HEK293T (cell line): ENCODE measurements at regions not wholly inside any gene's neighbourhood (a gene's known extent, or its start where the extent isn't known, plus 50 kb on each side); places are given as distances from the start of the nearest gene placed in this dataset.

ENCODE experiments used
- CTCF ChIA-PET: fragments of 350-600 bp; formaldehyde crosslinking; extraction: SDS; loops from one replicate; lab custom pipeline; 2021; ENCODE audit warnings: antibody characterized with exemption, inconsistent platforms; lab: Yijun Ruan, JAX
- POLR2A ChIA-PET: fragments of 350-600 bp; formaldehyde crosslinking; extraction: SDS; loops from one replicate; lab custom pipeline; 2020; ENCODE audit warnings: antibody characterized with exemption, inconsistent platforms; lab: Yijun Ruan, JAX
- DNase-seq: peaks from one replicate; pipeline ENCODE4 v3.0.0; 2012; ENCODE audit warnings: mixed read lengths; ENCODE audit errors: extremely low spot score
- ARNT ChIP-seq: fragments of 450-650 bp; IDR thresholded peaks from 2 replicates; pipeline ENCODE4 v1.6.1; 2017; ENCODE audit warnings: mild to moderate bottlenecking
- BHLHE40 ChIP-seq: fragments of 450-650 bp; IDR thresholded peaks from 2 replicates; pipeline ENCODE4 v1.6.1; 2016; ENCODE audit warnings: mild to moderate bottlenecking, moderate library complexity, borderline replicate concordance
- CTBP1 ChIP-seq: fragments of 450-650 bp; IDR thresholded peaks from 2 replicates; pipeline ENCODE4 v1.6.1; 2016; ENCODE audit warnings: borderline replicate concordance
- ELF4 ChIP-seq: fragments of 450-650 bp; IDR thresholded peaks from 2 replicates; pipeline ENCODE4 v1.6.1; 2017; ENCODE audit warnings: antibody characterized with exemption
- FOXA1 ChIP-seq: fragments of 450-650 bp; IDR thresholded peaks from 2 replicates; pipeline ENCODE4 v1.6.1; 2016; ENCODE audit warnings: mild to moderate bottlenecking
- FOXK2 ChIP-seq: fragments of 450-650 bp; IDR thresholded peaks from 2 replicates; pipeline ENCODE4 v1.6.1; 2016; ENCODE audit warnings: mild to moderate bottlenecking
- FOXM1 ChIP-seq: fragments of 450-650 bp; IDR thresholded peaks from 2 replicates; pipeline ENCODE4 v1.6.1; 2017; ENCODE audit warnings: mild to moderate bottlenecking, borderline replicate concordance
- HDGF ChIP-seq: fragments of 450-650 bp; IDR thresholded peaks from 2 replicates; pipeline ENCODE4 v1.6.1; 2017; ENCODE audit warnings: antibody characterized with exemption, borderline replicate concordance
- L3MBTL2 ChIP-seq: fragments of 450-650 bp; conservative IDR thresholded peaks from 2 replicates; pipeline ENCODE4 v1.6.1; 2016; ENCODE audit warnings: mild to moderate bottlenecking
- LEF1 ChIP-seq: fragments of 450-650 bp; IDR thresholded peaks from 2 replicates; pipeline ENCODE4 v1.6.1; 2017; ENCODE audit warnings: mild to moderate bottlenecking, borderline replicate concordance
- NFRKB ChIP-seq: fragments of 450-650 bp; IDR thresholded peaks from 2 replicates; pipeline ENCODE4 v1.6.1; 2016; ENCODE audit warnings: mild to moderate bottlenecking, moderate library complexity
- SP1 ChIP-seq: fragments of 450-650 bp; IDR thresholded peaks from 2 replicates; pipeline ENCODE4 v1.6.1; 2017
- SUZ12 ChIP-seq: fragments of 450-650 bp; IDR thresholded peaks from 2 replicates; pipeline ENCODE4 v1.6.1; 2016; ENCODE audit warnings: mild to moderate bottlenecking
- TARDBP ChIP-seq: fragments of 450-650 bp; IDR thresholded peaks from 2 replicates; pipeline ENCODE4 v1.6.1; 2016
- ZNF384 ChIP-seq: fragments of 450-650 bp; IDR thresholded peaks from 2 replicates; pipeline ENCODE4 v1.6.1; 2016
- TF ChIP-seq, protein P1 (sequence below): fragments of 450-650 bp; IDR thresholded peaks from 2 replicates; pipeline ENCODE4 v1.6.1; 2016

DNA sequence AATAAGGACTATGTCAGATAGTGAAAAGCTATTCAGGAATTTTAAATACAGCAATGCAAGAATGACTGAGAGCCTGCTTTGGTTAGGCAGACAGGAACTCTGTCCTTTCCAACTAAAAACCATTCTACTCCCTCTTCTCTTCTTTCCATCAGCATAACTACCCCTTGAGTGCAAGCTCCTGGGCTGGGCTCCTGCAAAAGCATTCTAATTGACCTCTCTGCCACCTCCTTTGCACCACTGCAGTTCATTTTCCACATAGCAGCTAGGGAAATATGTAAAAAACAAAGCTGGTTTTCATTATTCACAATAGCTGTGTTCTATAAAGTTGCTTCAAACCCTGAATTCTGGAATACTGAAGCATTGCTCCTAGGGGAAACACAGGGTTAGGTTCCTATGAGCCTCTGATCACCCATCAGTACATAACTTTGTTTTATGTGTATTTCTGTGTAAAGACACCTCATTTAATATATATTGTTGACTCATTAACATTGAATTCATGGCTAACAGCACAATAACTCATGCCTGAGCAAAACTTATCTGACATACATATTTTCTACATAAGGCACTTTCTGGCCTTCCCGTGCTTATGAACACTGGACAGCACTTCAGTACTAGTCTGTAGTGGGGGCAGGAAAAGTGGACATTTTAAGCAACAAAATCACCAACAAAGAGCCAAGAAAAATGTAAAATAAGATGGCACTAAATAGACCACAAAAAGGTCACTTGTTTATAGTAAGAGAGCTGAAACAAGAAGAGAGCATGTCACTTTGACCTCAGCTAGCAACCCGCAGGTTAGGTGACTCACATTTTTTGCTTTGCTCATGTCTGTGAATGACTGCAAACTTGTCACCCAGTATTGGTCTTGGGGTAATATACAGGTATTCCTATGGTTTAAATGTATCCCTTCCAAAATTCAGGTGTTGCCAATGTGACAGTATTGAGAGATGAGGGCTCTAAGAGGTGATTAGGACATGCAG is 57.9 kb upstream of the IRF2BP2 start:
- no peak for TF ChIP-seq LEF1
- no peak for TF ChIP-seq CTBP1
- TF ChIP-seq FOXM1, result no peak
- TF ChIP-seq HDGF, result no peak
- no peak for TF ChIP-seq L3MBTL2
- TF ChIP-seq FOXK2, result no peak
- TF ChIP-seq TARDBP, result no peak
- no peak for TF ChIP-seq SP1
- no peak for TF ChIP-seq BHLHE40
- TF ChIP-seq ELF4, result no peak
- no peak for TF ChIP-seq SUZ12
- TF ChIP-seq FOXA1, result no peak
- TF ChIP-seq NFRKB, result no peak
- TF ChIP-seq ARNT, result no peak
- TF ChIP-seq ZNF384, result no peak
- TF ChIP-seq, protein P1, sequence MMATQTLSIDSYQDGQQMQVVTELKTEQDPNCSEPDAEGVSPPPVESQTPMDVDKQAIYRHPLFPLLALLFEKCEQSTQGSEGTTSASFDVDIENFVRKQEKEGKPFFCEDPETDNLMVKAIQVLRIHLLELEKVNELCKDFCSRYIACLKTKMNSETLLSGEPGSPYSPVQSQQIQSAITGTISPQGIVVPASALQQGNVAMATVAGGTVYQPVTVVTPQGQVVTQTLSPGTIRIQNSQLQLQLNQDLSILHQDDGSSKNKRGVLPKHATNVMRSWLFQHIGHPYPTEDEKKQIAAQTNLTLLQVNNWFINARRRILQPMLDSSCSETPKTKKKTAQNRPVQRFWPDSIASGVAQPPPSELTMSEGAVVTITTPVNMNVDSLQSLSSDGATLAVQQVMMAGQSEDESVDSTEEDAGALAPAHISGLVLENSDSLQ, result no peak
- ChIA-PET POLR2A (no interaction called here), CTCF (no interaction called here)
- DNase-seq, result no peak

DNA sequence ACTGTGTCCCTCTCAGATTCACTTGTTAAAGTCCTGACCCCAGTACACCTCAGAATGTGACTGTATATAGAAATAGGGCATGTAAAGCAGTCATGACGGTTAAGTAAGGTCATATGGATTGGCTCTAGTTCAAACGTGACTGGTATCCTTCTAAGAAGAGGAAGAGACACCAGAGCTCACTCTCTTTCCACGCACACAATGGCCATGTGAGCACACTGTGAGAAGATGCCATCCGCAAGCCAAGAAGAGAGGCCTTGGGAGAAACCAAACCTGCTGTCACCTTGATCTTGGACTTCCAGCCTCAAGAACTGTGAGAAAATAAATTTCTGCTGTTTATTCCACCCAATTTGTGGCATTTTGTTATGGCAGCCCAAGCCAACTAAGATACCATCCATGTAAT is 56.8 kb upstream of the IRF2BP2 start:
- DNase-seq, result no peak
- ChIA-PET CTCF (interaction anchor here (0.6 kb wide), 1 partner anchor 821 kb away, joined by 10 read pairs; no protein-coding TSS in a partner anchor), POLR2A (interaction anchor here (1.2 kb wide), 1 partner anchor 54 kb away, joined by 3 read pairs; no protein-coding TSS in a partner anchor)
- TF ChIP-seq ELF4, result no peak
- TF ChIP-seq FOXM1, result no peak
- no peak for TF ChIP-seq LEF1
- TF ChIP-seq L3MBTL2, result no peak
- no peak for TF ChIP-seq NFRKB
- no peak for TF ChIP-seq HDGF
- no peak for TF ChIP-seq ZNF384
- TF ChIP-seq SUZ12, result no peak
- TF ChIP-seq BHLHE40, result no peak
- TF ChIP-seq CTBP1, result no peak
- no peak for TF ChIP-seq SP1
- no peak for TF ChIP-seq FOXK2

DNA sequence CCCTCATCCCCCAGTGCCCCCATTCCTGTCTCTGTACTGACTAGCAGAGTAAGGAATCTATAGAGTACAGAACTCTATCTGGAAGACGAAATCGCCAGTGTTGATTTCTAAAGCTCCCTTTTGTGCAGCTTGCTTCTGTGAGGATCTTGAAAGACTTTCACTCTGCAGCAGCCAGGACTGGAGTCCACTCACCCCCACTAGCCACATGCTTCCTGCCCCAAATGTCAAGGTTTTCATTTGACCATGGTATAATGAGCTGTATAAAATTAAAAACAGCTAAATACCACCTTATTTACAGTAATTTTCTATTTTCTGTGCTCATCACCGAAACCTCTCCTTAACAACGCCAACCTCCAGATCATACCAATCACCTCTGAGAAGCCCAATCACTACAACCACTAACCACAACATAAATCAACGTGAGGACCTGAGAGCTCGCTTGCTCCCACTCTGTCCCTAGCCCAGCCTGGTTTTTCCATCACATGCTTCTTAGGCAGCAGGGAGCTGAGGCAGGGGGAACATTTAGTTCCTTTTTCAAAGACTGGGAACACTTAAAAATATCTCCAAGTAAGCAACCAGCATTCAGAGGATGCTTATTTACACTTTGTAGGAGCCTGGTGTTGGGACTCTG is 56.1 kb upstream of the IRF2BP2 start:
- no peak for TF ChIP-seq NFRKB
- TF ChIP-seq FOXK2, result no peak
- TF ChIP-seq SUZ12, result no peak
- no peak for TF ChIP-seq ARNT
- TF ChIP-seq CTBP1, result no peak
- TF ChIP-seq ELF4, result no peak
- TF ChIP-seq FOXA1, result no peak
- TF ChIP-seq, protein P1, result no peak
- no peak for TF ChIP-seq L3MBTL2
- no peak for TF ChIP-seq ZNF384
- TF ChIP-seq LEF1, result no peak
- TF ChIP-seq SP1, result no peak
- TF ChIP-seq TARDBP, result no peak
- TF ChIP-seq BHLHE40, result no peak
- TF ChIP-seq HDGF, result no peak
- TF ChIP-seq FOXM1, result no peak
- ChIA-PET POLR2A (interaction anchor here (1.2 kb wide), 1 partner anchor 53 kb away, joined by 3 read pairs; no protein-coding TSS in a partner anchor), CTCF (interaction anchor here (0.6 kb wide), 1 partner anchor 31 kb away, joined by 3 read pairs; no protein-coding TSS in a partner anchor)
- DNase-seq, result no peak

DNA sequence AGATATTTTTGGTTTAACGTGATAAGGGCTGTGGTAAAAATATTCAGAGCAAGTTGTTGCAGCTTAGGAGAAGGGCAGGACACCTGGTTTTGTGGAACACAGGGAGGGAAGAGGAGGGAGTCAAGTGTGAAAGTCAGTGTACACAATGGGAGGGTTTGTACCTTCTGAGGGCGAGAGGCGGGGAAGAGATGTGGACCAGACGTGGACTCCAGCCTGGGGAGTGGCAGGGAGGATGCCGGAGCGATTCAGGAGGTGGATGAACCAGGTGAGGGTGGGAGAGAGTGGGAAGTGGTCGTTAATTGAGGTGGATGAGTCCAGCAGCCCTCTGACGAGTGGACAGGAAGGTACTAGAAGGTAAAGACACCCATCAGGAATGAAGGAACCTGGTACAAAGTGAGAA is 52.2 kb upstream of the IRF2BP2 start:
- ChIA-PET CTCF (no interaction called here), POLR2A (interaction anchor here (2.0 kb wide), 1 partner anchor 50 kb away, joined by 5 read pairs; no protein-coding TSS in a partner anchor)
- TF ChIP-seq FOXK2 (no peak), FOXA1 (no peak), ELF4 (no peak), BHLHE40 (no peak), TARDBP (no peak), SUZ12 (no peak), L3MBTL2 (no peak), CTBP1 (no peak), ZNF384 (no peak), SP1 (no peak), LEF1 (no peak), FOXM1 (no peak), ARNT (no peak), HDGF (no peak), NFRKB (no peak)
- TF ChIP-seq, protein P1, result no peak
- no peak for DNase-seq

DNA sequence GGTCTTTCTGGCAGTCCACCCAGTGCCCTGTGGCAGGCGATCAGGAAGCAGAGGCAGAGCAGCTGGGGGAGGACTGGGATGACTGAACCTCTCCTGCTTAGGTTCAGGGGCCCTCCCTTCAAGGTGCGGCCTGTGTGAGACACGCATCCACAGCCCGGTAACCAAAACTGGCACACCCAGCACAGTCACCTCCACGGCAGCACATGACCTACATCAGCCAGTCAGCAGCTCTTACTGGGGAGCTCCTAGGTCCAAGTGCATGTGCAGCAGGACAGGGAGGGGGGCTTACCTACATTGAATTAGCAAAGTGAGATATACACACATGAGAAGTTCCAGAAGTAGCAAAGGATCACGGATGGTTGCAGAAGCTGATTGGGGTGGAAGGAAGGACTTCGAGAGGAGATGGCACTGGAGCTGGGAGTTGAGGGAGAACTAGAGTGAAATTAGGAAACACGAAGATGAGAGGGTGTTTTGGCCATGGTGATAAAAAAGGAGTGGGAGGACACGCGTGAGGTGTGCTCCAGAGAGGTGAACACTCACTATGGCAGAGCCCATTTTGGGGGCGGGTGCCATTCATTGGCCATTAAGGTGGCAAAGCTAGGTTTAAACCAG is 51.4 kb upstream of the IRF2BP2 start:
- no peak for DNase-seq
- TF ChIP-seq CTBP1, result no peak
- TF ChIP-seq, protein P1, result no peak
- no peak for TF ChIP-seq TARDBP
- no peak for TF ChIP-seq SP1
- TF ChIP-seq NFRKB, result no peak
- no peak for TF ChIP-seq SUZ12
- TF ChIP-seq ZNF384, result no peak
- TF ChIP-seq FOXA1, result no peak
- TF ChIP-seq L3MBTL2, result no peak
- no peak for TF ChIP-seq ARNT
- ChIA-PET CTCF (no interaction called here), POLR2A (interaction anchor here (2.0 kb wide), 1 partner anchor 49 kb away, joined by 5 read pairs; no protein-coding TSS in a partner anchor)
